ENCODE measurements at regions not wholly inside any gene's neighbourhood (a gene's known extent, or its start where the extent isn't known, plus 50 kb on each side); places are given as distances from the start of the nearest gene placed in this dataset.

GRCh38 chr10:81071087-81071796 lies 533.5 kb downstream of the SH2D4B start:
- Histone ChIP-seq H3K36me3 (no peaks in the 10 kb centered on the region), H3K27ac (no peak overlapping the region), H3K9me3 (no peaks in the 10 kb centered on the region), H3K27me3 (no peaks in the 10 kb centered on the region), H3K4me1 (no peaks in the 10 kb centered on the region), H3K4me3 (no peak overlapping the region)
- WGBS, 2 donors: 79 to 82% methylated on average over 3 of the region's 3 CpGs
- ATAC-seq (ENCODE audit: low FRiP score in 2 of 2): no peak
- DNase-seq: no peak
- TF ChIP-seq POLR2AphosphoS5 (IDR thresholded peaks at IDR 0.05) (no peak), POLR2A (IDR thresholded peaks at IDR 0.05) (no peak)

GRCh38 chr10:81073155-81073554 lies 535.5 kb downstream of the SH2D4B start:
- ATAC-seq (ENCODE audit: low FRiP score in 2 of 2): no peak
- Histone ChIP-seq H3K4me1 (no peaks in the 10 kb centered on the region), H3K4me3 (no peak overlapping the region), H3K9me3 (no peaks in the 10 kb centered on the region), H3K27me3 (no peaks in the 10 kb centered on the region), H3K27ac (no peak overlapping the region), H3K36me3 (no peaks in the 10 kb centered on the region)
- TF ChIP-seq POLR2A (IDR thresholded peaks at IDR 0.05): no peak
- no peak for TF ChIP-seq EP300 (IDR thresholded peaks at IDR 0.05)
- TF ChIP-seq CTCF (IDR thresholded peaks at IDR 0.05): no peak
- TF ChIP-seq POLR2AphosphoS5 (IDR thresholded peaks at IDR 0.05): no peak
- DNase-seq: no peak
- WGBS, 2 donors: 75 to 84% methylated on average over 2 of the region's 2 CpGs

DNA sequence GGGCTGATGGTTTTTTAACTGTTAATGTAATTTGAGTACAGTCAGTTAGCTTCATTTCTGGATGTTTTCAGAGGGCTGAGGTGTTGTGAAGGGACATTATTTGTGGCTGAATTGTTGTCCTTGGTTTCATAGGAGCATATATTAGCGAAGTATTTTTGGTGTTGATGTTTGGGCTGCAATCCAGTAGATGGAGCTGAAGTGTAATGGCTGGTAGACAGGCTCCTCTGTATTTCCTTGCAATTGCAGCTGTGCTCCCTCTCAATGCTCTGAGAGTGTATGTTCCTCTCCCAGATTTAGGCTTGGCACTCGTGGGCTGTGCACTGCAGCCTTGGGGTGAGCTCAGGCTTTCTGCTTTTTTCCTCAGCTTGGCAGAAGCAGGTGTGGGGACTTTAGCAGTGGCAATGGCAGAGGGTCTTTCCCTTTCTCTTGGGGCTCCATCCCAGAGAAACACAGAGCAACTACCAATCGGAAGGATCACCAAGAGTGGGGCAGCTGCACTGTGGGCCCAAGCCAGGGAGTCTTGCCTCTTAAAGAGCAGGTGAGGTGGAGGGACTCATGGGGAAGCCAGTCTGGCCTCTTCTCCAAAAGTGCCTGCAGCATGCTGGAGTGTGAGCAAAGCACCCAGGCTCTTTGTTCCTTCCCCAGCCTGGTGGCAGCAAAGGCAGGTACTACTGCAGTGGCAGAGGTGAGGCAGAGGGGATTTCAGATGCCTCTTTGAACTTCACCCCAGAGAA lies 544.4 kb downstream of the SH2D4B start:
- Histone ChIP-seq H3K27ac (no peak overlapping the region), H3K27me3 (no peaks in the 10 kb centered on the region), H3K4me3 (no peak overlapping the region), H3K9me3 (peaks cover 0 to 3% (median 0%) of the 10 kb centered on the region in 4 donors), H3K36me3 (no peaks in the 10 kb centered on the region), H3K4me1 (no peaks in the 10 kb centered on the region)
- ATAC-seq (ENCODE audit: low FRiP score in 2 of 2): peak in 1 of 2 donors; percentile 40
- WGBS, 2 donors: 80 to 100% methylated on average over 1 to 3 of the region's 3 CpGs
- no peak for DNase-seq
- TF ChIP-seq POLR2A (IDR thresholded peaks at IDR 0.05): no peak
- no peak for TF ChIP-seq EP300 (IDR thresholded peaks at IDR 0.05)
- no peak for TF ChIP-seq POLR2AphosphoS5 (IDR thresholded peaks at IDR 0.05)
- TF ChIP-seq CTCF (IDR thresholded peaks at IDR 0.05): no peak

GRCh38 chr10:81082621-81083376 lies 545.1 kb downstream of the SH2D4B start:
- ATAC-seq (ENCODE audit: low FRiP score in 2 of 2): peak in 1 of 2 donors; percentile 49
- Histone ChIP-seq H3K27me3 (no peaks in the 10 kb centered on the region), H3K36me3 (no peaks in the 10 kb centered on the region), H3K27ac (no peak overlapping the region), H3K9me3 (peaks cover 0 to 3% (median 0%) of the 10 kb centered on the region in 4 donors), H3K4me3 (no peak overlapping the region), H3K4me1 (no peaks in the 10 kb centered on the region)
- WGBS, 2 donors: 43 to 78% methylated on average over 2 to 5 of the region's 5 CpGs
- TF ChIP-seq EP300 (IDR thresholded peaks at IDR 0.05) (no peak), POLR2A (IDR thresholded peaks at IDR 0.05) (no peak), POLR2AphosphoS5 (IDR thresholded peaks at IDR 0.05) (no peak), CTCF (IDR thresholded peaks at IDR 0.05) (no peak)
- no peak for DNase-seq

DNA sequence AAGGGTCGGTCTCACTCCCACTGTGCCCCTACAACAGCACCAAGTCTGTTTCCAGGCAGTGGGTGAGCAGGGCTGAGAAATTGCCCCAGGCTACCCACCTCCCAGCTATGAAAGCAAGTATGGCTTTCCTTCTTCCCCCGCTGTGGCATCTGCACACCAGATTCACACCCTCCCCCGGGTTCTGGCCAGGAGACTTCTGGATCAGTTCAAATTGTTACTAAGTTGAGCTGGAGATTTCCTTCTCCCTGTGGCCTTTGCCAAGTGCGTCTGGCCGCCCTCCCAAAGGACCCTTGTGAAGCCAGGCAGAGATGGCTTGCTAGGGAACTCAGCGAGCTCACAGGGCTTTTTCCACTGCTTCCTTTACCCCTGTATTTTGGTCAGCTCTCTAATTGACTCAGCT lies 555.4 kb downstream of the SH2D4B start:
- WGBS, 2 donors: 76 to 89% methylated on average over 5 to 6 of the region's 6 CpGs
- Histone ChIP-seq H3K4me1 (no peaks in the 10 kb centered on the region), H3K36me3 (no peaks in the 10 kb centered on the region), H3K27ac (no peak overlapping the region), H3K4me3 (no peak overlapping the region), H3K9me3 (no peaks in the 10 kb centered on the region), H3K27me3 (no peaks in the 10 kb centered on the region)
- TF ChIP-seq EP300 (IDR thresholded peaks at IDR 0.05) (no peak), CTCF (IDR thresholded peaks at IDR 0.05) (no peak), POLR2AphosphoS5 (IDR thresholded peaks at IDR 0.05) (no peak), POLR2A (IDR thresholded peaks at IDR 0.05) (no peak)
- ATAC-seq (ENCODE audit: low FRiP score in 2 of 2) (no peak), DNase-seq (no peak)
